ENCODE measurements at regions not wholly inside any gene's neighbourhood (a gene's known extent, or its start where the extent isn't known, plus 50 kb on each side); places are given as distances from the start of the nearest gene placed in this dataset.

GRCh38 chr4:54566608-54567007, 91.1 kb upstream of the KIT start:
- H2BK12ac ChIP-seq (ENCODE audit: low read depth, low read length) = no peak overlapping the region
- no peak overlapping the region for H3K18ac ChIP-seq (ENCODE audit: extremely low read depth, low read length)
- no peak overlapping the region for H4K91ac ChIP-seq (replicated peaks; ENCODE audit: insufficient read length, low read length)
- H2BK15ac ChIP-seq (ENCODE audit: low read length) = no peak overlapping the region
- no peaks in the 10 kb centered on the region for H3K23me2 ChIP-seq (ENCODE audit: low read depth, low read length)
- H4K8ac ChIP-seq (ENCODE audit: extremely low read depth, insufficient read depth, low read length) = no peak overlapping the region
- H2BK120ac ChIP-seq (replicated peaks; ENCODE audit: low read depth, low read length) = no peak overlapping the region
- H3K79me1 ChIP-seq (ENCODE audit: low read depth, low read length) = no peaks in the 10 kb centered on the region
- no peak for TF ChIP-seq RAD21 (IDR thresholded peaks at IDR 0.05 in 1 of 2, conservative IDR thresholded peaks at IDR 0.05 in 1 of 2; ENCODE audit: low read depth in 2 of 2, low read length in 2 of 2)
- TF ChIP-seq RBBP5 (IDR thresholded peaks at IDR 0.05; ENCODE audit: borderline replicate concordance, low read depth, low read length) = no peak
- no peak overlapping the region for H3K27ac ChIP-seq (ENCODE audit: low read depth, low read length)
- FAIRE-seq (no peak), DNase-seq (ENCODE audit: low read depth in 1 of 2, low spot score in 2 of 2) (peak in 1 of 2 experiments; percentile 29)
- no peak overlapping the region for H3K56ac ChIP-seq (replicated peaks; ENCODE audit: insufficient read length, low read depth, low read length)
- no peak overlapping the region for H2BK20ac ChIP-seq (ENCODE audit: low read length)
- H2AK5ac ChIP-seq (ENCODE audit: low read depth, low read length) = no peak overlapping the region
- no peaks in the 10 kb centered on the region for H3K79me2 ChIP-seq (ENCODE audit: control insufficient read depth in 1 of 2, insufficient read depth in 2 of 2, low read length in 2 of 2)
- no peak overlapping the region for H3K4me2 ChIP-seq (ENCODE audit: insufficient read depth in 1 of 2, low read depth in 2 of 2, low read length in 2 of 2)
- no peak overlapping the region; a peak in 1 of 8 replicates for H3K4me3 ChIP-seq (ENCODE audit: extremely low read depth in 1 of 4, insufficient read depth in 2 of 4, low read depth in 3 of 4, low read length in 4 of 4)
- no peaks in the 10 kb centered on the region for H3K9me3 ChIP-seq (ENCODE audit: insufficient read depth in 2 of 2, low read depth in 1 of 2, low read length in 1 of 2)
- no peak overlapping the region for H3K14ac ChIP-seq (ENCODE audit: insufficient read length)
- no peak overlapping the region for H3K23ac ChIP-seq (ENCODE audit: insufficient read length)
- 77% methylated on average over 5 of the region's 5 CpGs; no CpG with 5 or more reads in 1 of the 2 experiments for WGBS, 2 experiments (ENCODE audit: extremely low coverage in 1 of 2, insufficient coverage in 1 of 2, insufficient read length in 1 of 2, insufficient replicate concordance in 2 of 2, low coverage in 1 of 2, low lambda C conversion rate in 2 of 2, missing lambda C conversion rate in 1 of 2)
- H3K4ac ChIP-seq (replicated peaks; ENCODE audit: insufficient read length, low read depth, low read length) = no peak overlapping the region
- H3K36me3 ChIP-seq (ENCODE audit: control insufficient read depth in 2 of 4, insufficient read depth in 4 of 4, low read length in 3 of 4) = no peaks in the 10 kb centered on the region
- H3K27me3 ChIP-seq (replicated peaks in 1 of 4; ENCODE audit: control insufficient read depth in 3 of 4, extremely low read depth in 1 of 4, insufficient read depth in 3 of 4, low read length in 3 of 4) = peaks cover 0 to 8% (median 2%) of the 10 kb centered on the region in 4 experiments; a peak in 3 of 7 replicates
- peaks cover 0 to 7% (median 3%) of the 10 kb centered on the region in 4 experiments; a peak in 5 of 7 replicates for H3K4me1 ChIP-seq (replicated peaks in 1 of 4; ENCODE audit: control insufficient read depth in 3 of 4, insufficient read depth in 4 of 4, low read length in 3 of 4)
- CTCF ChIA-PET (ENCODE audit: partially characterized antibody) = interaction anchor here (0.6 to 0.7 kb wide), 2 partner anchors 9 to 22 kb away, joined by 3 read pairs; no protein-coding TSS in a partner anchor
- no peak overlapping the region for H2AFZ ChIP-seq (ENCODE audit: low read length)
- H4K5ac ChIP-seq (ENCODE audit: insufficient read length, low read depth, low read length) = no peak overlapping the region
- H2BK5ac ChIP-seq (ENCODE audit: low read depth, low read length) = no peak overlapping the region
- POLR2A ChIA-PET (ENCODE audit: partially characterized antibody) = no interaction called here
- H4K20me1 ChIP-seq (replicated peaks in 1 of 2; ENCODE audit: control insufficient read depth in 1 of 2, insufficient read depth in 2 of 2, low read length in 2 of 2) = no peaks in the 10 kb centered on the region
- H3K9ac ChIP-seq (replicated peaks in 1 of 4; ENCODE audit: extremely low read depth in 1 of 4, low read depth in 3 of 4, low read length in 3 of 4) = no peak overlapping the region
